ENCODE measurements at regions not wholly inside any gene's neighbourhood (a gene's known extent, or its start where the extent isn't known, plus 50 kb on each side); places are given as distances from the start of the nearest gene placed in this dataset.

GRCh38 chr15:31745841-31746240, 284.5 kb upstream of the CHRNA7 start:
- TF ChIP-seq JUN (IDR thresholded peaks at IDR 0.05; ENCODE audit: borderline replicate concordance, insufficient read depth, insufficient read length, low read depth) (no peak), FOS (IDR thresholded peaks at IDR 0.05; ENCODE audit: borderline replicate concordance, insufficient read depth, low read length) (no peak), GATA2 (IDR thresholded peaks at IDR 0.05; ENCODE audit: insufficient read depth, insufficient read length, low read depth, low read length) (no peak), MYC (IDR thresholded peaks at IDR 0.05; ENCODE audit: low read depth, low read length) (no peak), POLR2AphosphoS5 (IDR thresholded peaks at IDR 0.05; ENCODE audit: insufficient read depth, low read depth, low read length) (no peak), POLR2A (IDR thresholded peaks at IDR 0.05; ENCODE audit: low read depth, low read length) (no peak), EZH2 (IDR thresholded peaks at IDR 0.05; ENCODE audit: borderline replicate concordance, low read depth, low read length, severe bottlenecking) (no peak), CTCF (IDR thresholded peaks at IDR 0.05; ENCODE audit: extremely low read depth in 1 of 2, insufficient read depth in 1 of 2, low read depth in 1 of 2, low read length in 2 of 2) (no peak)
- TF ChIP-seq, protein P1, sequence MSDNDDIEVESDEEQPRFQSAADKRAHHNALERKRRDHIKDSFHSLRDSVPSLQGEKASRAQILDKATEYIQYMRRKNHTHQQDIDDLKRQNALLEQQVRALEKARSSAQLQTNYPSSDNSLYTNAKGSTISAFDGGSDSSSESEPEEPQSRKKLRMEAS (IDR thresholded peaks at IDR 0.05; ENCODE audit: insufficient read depth, insufficient read length), result no peak
- intact Hi-C loops (cut with micrococcal nuclease) (no loop called here), dilution Hi-C loops (cut with MboI; ENCODE audit: extremely low pct_ligation_motif_present, low sequenced_read_pairs) (no loop called here)
- Histone ChIP-seq H2AFZ (ENCODE audit: low read depth, low read length) (no peak overlapping the region), H4K20me1 (replicated peaks; ENCODE audit: control insufficient read depth, extremely low read depth, insufficient read depth, low read length) (no peaks in the 10 kb centered on the region), H3K9me1 (replicated peaks; ENCODE audit: control insufficient read depth, extremely low read depth, insufficient read depth, low read length) (no peaks in the 10 kb centered on the region), H3K79me2 (ENCODE audit: control insufficient read depth, insufficient read depth, low read length) (no peaks in the 10 kb centered on the region), H3K4me2 (ENCODE audit: insufficient read depth, low read length) (no peak overlapping the region), H3K36me3 (ENCODE audit: control insufficient read depth in 2 of 2, extremely low read depth in 1 of 2, insufficient read depth in 2 of 2, low read length in 2 of 2) (no peaks in the 10 kb centered on the region), H3K27me3 (ENCODE audit: control insufficient read depth in 2 of 2, insufficient read depth in 2 of 2, low read length in 2 of 2) (no peaks in the 10 kb centered on the region), H3K9me3 (replicated peaks; ENCODE audit: control insufficient read depth, insufficient read depth, low read length) (no peaks in the 10 kb centered on the region), H3K27ac (ENCODE audit: insufficient read depth, low read depth, low read length) (no peak overlapping the region), H3K4me1 (ENCODE audit: control insufficient read depth, extremely low read depth, insufficient read depth, low read length) (no peaks in the 10 kb centered on the region), H3K9ac (replicated peaks; ENCODE audit: extremely low read depth, insufficient read depth, low read length) (no peak overlapping the region), H3K4me3 (replicated peaks in 1 of 3; ENCODE audit: insufficient read depth in 1 of 3, low read depth in 1 of 3, low read length in 3 of 3) (no peak overlapping the region)
- no peak for DNase-seq (ENCODE audit: low read depth, low spot score)
- ChIA-PET CTCF (no interaction called here), POLR2A (no interaction called here)
- FAIRE-seq, result no peak
- BruUV-seq (replicated peaks), result no TSS peak

Data from endothelial cell of umbilical vein (primary cell).